Skeletal muscle tissue (tissue), 3 donors: ENCODE measurements at regions not wholly inside any gene's neighbourhood (a gene's known extent, or its start where the extent isn't known, plus 50 kb on each side); places are given as distances from the start of the nearest gene placed in this dataset.
A peak's percentile ranks its signal among the peaks of the same experiment; 100 is the strongest.

ENCODE experiments used
- H3K27ac ChIP-seq: one replicate; pipeline ENCODE4 v1.7.0; 2013; ENCODE audit warnings: mild to moderate bottlenecking, low read depth, low read length, inconsistent platforms
- H3K27me3 ChIP-seq, 3 donors: one replicate each; pipeline ENCODE4 v1.7.0; 2013; ENCODE audit warnings: low read length in 3 of 3; ENCODE audit not compliant: control insufficient read depth in 3 of 3, insufficient read depth in 3 of 3
- H3K36me3 ChIP-seq, 3 donors: one replicate each; pipeline ENCODE4 v1.7.0; 2013; ENCODE audit warnings: low read length in 3 of 3; ENCODE audit not compliant: control insufficient read depth in 3 of 3, insufficient read depth in 3 of 3
- H3K4me1 ChIP-seq, 3 donors: one replicate each; pipeline ENCODE4 v1.7.0; 2013; ENCODE audit warnings: low read length in 3 of 3, mild to moderate bottlenecking in 3 of 3; ENCODE audit not compliant: control insufficient read depth in 3 of 3, insufficient read depth in 3 of 3
- H3K4me3 ChIP-seq, 3 donors: one replicate each; pipeline ENCODE4 v1.7.0; 2013; ENCODE audit warnings: low read length in 3 of 3
- H3K9ac ChIP-seq, 3 donors: one replicate each; pipeline ENCODE4 v1.7.0; 2013; ENCODE audit warnings: low read length in 3 of 3, mild to moderate bottlenecking in 3 of 3, moderate library complexity in 2 of 3, low read depth in 1 of 3
- H3K9me3 ChIP-seq, 3 donors: one replicate each; pipeline ENCODE4 v1.7.0; 2013; ENCODE audit warnings: low read length in 3 of 3; ENCODE audit not compliant: control insufficient read depth in 3 of 3
- donor health status: Osteomylitis.

DNA sequence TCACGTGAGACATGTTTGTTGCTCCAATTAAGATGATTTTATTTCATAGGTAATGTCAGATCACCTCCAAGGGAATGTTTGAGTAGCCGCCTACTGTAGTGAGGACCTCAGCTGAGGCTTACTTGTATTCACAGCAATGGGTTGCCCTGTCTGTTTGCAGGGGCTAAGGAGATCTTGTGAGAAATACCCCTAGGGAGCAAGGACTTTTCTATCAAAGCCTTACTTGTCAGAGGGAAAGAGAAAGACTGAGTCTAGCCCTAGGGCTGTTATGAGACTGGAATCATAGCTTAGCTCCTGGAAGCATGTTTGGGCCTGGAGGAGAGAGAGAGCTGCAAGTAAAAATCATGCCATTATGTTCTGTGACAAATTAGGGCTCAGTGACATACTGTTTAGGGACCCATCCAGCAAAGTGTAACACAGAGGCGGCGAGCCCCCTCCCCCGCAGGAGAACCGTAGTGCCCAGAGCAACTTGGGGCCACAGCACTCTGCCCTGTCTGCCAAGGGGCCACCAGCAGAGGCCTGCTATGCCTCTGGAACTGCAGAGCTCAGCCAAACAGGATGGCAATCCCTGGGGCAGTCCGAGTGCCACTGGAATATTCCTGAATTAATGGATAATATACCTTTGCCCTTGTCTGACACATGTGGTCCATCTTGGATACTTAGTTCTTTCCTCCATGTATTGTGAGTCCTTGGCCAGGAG is 178.8 kb downstream of the DACT1 start:
- H3K27ac ChIP-seq: no peak overlapping the region
- H3K27me3 ChIP-seq: no peaks in the 10 kb centered on the region
- no peaks in the 10 kb centered on the region for H3K36me3 ChIP-seq
- peaks cover 0 to 10% (median 0%) of the 10 kb centered on the region in 3 donors for H3K4me1 ChIP-seq
- no peak overlapping the region for H3K9ac ChIP-seq
- H3K4me3 ChIP-seq: no peak overlapping the region
- H3K9me3 ChIP-seq: no peaks in the 10 kb centered on the region

GRCh38 chr14:58817846-58818245 is 180.1 kb downstream of the DACT1 start:
- H3K36me3 ChIP-seq: no peaks in the 10 kb centered on the region
- no peaks in the 10 kb centered on the region for H3K9me3 ChIP-seq
- no peaks in the 10 kb centered on the region for H3K27me3 ChIP-seq
- no peak overlapping the region for H3K4me3 ChIP-seq
- no peak overlapping the region for H3K27ac ChIP-seq
- H3K4me1 ChIP-seq: peaks cover 0 to 7% (median 5%) of the 10 kb centered on the region in 3 donors
- no peak overlapping the region for H3K9ac ChIP-seq

GRCh38 chr14:58820032-58820431 is 182.3 kb downstream of the DACT1 start:
- Histone ChIP-seq H3K36me3 (no peaks in the 10 kb centered on the region), H3K9me3 (no peaks in the 10 kb centered on the region), H3K9ac (no peak overlapping the region), H3K27me3 (no peaks in the 10 kb centered on the region), H3K4me3 (no peak overlapping the region), H3K4me1 (peaks cover 13 to 27% (median 15%) of the 10 kb centered on the region in 3 donors), H3K27ac (no peak overlapping the region)

GRCh38 chr14:58821421-58821820 is 183.7 kb downstream of the DACT1 start:
- Histone ChIP-seq H3K4me3 (no peak overlapping the region), H3K4me1 (peaks cover 13 to 22% (median 15%) of the 10 kb centered on the region in 3 donors), H3K9me3 (no peaks in the 10 kb centered on the region), H3K36me3 (no peaks in the 10 kb centered on the region), H3K9ac (no peak overlapping the region), H3K27me3 (no peaks in the 10 kb centered on the region), H3K27ac (no peak overlapping the region)

- peak overlapping the region; percentile 60 for H3K27ac ChIP-seq
- H3K36me3 ChIP-seq: no peaks in the 10 kb centered on the region
- H3K27me3 ChIP-seq: no peaks in the 10 kb centered on the region
- peaks cover 13 to 22% (median 15%) of the 10 kb centered on the region in 3 donors for H3K4me1 ChIP-seq
- no peak overlapping the region for H3K4me3 ChIP-seq
- H3K9me3 ChIP-seq: no peaks in the 10 kb centered on the region
- no peak overlapping the region for H3K9ac ChIP-seq
These were observed 185.1 kb downstream of the DACT1 start for GRCh38 chr14:58822856-58823255.

GRCh38 chr14:58823312-58823711 is 185.6 kb downstream of the DACT1 start:
- Histone ChIP-seq H3K27me3 (no peaks in the 10 kb centered on the region), H3K27ac (peak overlapping the region; percentile 60), H3K4me3 (no peak overlapping the region), H3K4me1 (peaks cover 13 to 22% (median 15%) of the 10 kb centered on the region in 3 donors), H3K9ac (no peak overlapping the region), H3K9me3 (no peaks in the 10 kb centered on the region), H3K36me3 (no peaks in the 10 kb centered on the region)

- H3K36me3 ChIP-seq: no peaks in the 10 kb centered on the region
- H3K27me3 ChIP-seq: no peaks in the 10 kb centered on the region
- no peak overlapping the region for H3K9ac ChIP-seq
- no peaks in the 10 kb centered on the region for H3K9me3 ChIP-seq
- peak overlapping the region; percentile 60 for H3K27ac ChIP-seq
- peaks cover 13 to 22% (median 15%) of the 10 kb centered on the region in 3 donors for H3K4me1 ChIP-seq
- H3K4me3 ChIP-seq: no peak overlapping the region
These were observed 186.3 kb downstream of the DACT1 start for GRCh38 chr14:58824106-58824505.

DNA sequence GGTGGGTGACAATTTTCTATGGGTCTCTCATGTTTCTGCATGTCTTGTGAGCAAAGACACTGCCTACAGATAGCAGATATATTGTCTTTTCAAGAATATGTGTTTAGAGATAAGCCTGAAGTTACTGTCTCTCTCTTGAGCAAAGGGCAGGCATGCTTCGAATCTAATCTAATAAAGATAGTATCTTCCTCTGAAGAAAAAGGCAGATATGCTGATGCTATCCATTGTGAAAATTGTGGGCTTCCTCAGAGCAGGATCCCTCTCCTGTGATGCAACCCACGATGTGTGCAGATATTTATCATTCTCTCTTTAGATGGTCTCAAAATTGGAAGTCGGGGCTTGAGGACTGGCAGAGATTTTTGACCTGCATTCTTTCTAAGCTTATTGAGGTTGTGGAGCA is 187.0 kb downstream of the DACT1 start:
- no peak overlapping the region for H3K4me3 ChIP-seq
- no peak overlapping the region for H3K9ac ChIP-seq
- H3K9me3 ChIP-seq: no peaks in the 10 kb centered on the region

DNA sequence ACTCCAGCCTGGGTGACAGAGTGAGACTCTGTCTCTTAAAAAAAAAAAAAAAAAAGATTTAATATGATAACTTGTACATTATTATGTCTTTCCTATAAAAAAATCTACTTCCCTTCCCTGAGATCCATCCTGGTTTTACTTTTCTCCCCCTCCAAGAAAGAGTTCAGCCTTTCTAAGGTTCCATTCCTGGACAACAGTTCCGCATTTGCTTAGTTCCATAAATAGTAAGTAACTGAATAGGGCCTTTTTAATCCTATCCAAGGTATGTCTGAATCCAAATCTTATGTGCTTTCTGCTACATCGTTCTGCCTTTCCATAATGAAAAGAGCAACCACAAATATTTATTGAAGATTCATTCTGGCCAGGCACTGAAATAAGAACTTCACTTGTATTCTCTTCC is 187.8 kb downstream of the DACT1 start:
- Histone ChIP-seq H3K4me3 (no peak overlapping the region), H3K27ac (peak overlapping the region; percentile 67), H3K9ac (no peak overlapping the region), H3K27me3 (no peaks in the 10 kb centered on the region), H3K9me3 (no peaks in the 10 kb centered on the region), H3K4me1 (peaks cover 18 to 26% (median 19%) of the 10 kb centered on the region in 3 donors), H3K36me3 (no peaks in the 10 kb centered on the region)

More for the DNA sequence above, 187.0 kb downstream of the DACT1 start:
- H3K27ac ChIP-seq: peak overlapping the region; percentile 60
- no peaks in the 10 kb centered on the region for H3K27me3 ChIP-seq
- no peaks in the 10 kb centered on the region for H3K36me3 ChIP-seq
- H3K4me1 ChIP-seq: peaks cover 17 to 26% (median 17%) of the 10 kb centered on the region in 3 donors

DNA sequence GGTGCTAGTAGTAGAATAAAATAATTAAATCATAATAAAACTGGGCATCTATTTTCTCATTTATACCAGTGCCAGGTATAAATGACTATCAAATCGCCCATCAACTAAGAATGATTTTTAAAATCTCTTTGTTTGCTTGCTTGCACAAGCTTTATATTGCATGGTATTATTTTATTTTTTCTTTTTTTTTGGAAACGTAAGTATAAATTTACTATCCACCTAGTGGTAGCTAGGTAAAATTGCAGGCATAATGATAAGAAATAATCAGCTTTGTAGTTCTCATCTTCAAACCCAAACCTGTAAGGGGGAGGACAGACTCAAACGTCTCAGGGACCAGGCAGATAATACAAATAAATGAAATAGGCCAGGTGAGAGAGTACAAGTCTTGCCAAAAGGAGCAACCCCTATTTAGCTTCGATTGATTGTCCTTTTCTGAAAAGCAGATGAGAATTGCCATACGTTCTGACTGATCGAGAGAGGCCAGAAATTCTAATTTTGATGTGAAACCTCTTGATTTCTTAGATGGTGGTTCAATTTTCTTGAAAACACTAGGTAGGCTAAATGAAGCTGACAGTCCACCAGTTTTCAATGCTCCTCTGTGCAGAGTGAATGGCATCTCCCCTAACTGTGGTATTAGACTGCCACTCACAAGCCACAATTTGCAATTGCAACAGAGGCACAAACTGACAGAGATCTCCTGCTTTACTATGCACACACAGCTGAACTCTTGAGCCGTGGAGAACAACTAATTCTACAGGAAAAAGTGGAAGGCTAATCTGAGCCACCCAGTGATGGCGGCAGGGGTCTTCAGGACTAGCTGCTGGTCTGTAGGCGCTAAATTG is 189.3 kb downstream of the DACT1 start:
- H3K27ac ChIP-seq: no peak overlapping the region

More for the DNA sequence above, 189.3 kb downstream of the DACT1 start:
- H3K4me3 ChIP-seq: no peak overlapping the region
- H3K4me1 ChIP-seq: peaks cover 19 to 26% (median 19%) of the 10 kb centered on the region in 3 donors
- no peaks in the 10 kb centered on the region for H3K27me3 ChIP-seq
- H3K36me3 ChIP-seq: no peaks in the 10 kb centered on the region
- H3K9ac ChIP-seq: no peak overlapping the region
- no peaks in the 10 kb centered on the region for H3K9me3 ChIP-seq
